Left lung (tissue), 4 donors: ENCODE measurements at regions not wholly inside any gene's neighbourhood (a gene's known extent, or its start where the extent isn't known, plus 50 kb on each side); places are given as distances from the start of the nearest gene placed in this dataset.
"Not testable (repeated sequence)": the region's sequence is repeated elsewhere in the genome, so short reads cannot be mapped to it uniquely, and the experiment has no call there.

Source experiments
- ATAC-seq: fragments of 200-7000 bp; cut with Tn5 transposase; one replicate; pipeline ENCODE4 v1.9.1; 2020; ENCODE audit warnings: moderate library complexity
- DNase-seq, 4 donors: peaks; one replicate each; pipeline ENCODE4 v3.0.0-alpha.2; 2013 to 2020
- H3K27ac ChIP-seq, 2 donors: fragments of 200-600 bp; sonication (generic) in 1 of 2; one replicate each; pipeline versions ENCODE4 v1.5.0 to v1.8.0; 2020 to 2021
- H3K27me3 ChIP-seq, 2 donors: fragments of 200-600 bp; sonication (generic) in 1 of 2; one replicate each; pipeline versions ENCODE4 v1.5.0 to v1.8.0; 2020 to 2021
- H3K36me3 ChIP-seq, 2 donors: fragments of 200-600 bp; sonication (generic) in 1 of 2; one replicate each; pipeline versions ENCODE4 v1.5.0 to v1.8.0; 2020 to 2021
- H3K4me1 ChIP-seq, 2 donors: fragments of 200-600 bp; one replicate each; pipeline ENCODE4 v1.8.0; 2021
- H3K4me3 ChIP-seq, 2 donors: fragments of 200-600 bp; sonication (generic) in 1 of 2; one replicate each; pipeline versions ENCODE4 v1.5.0 to v1.8.0; 2020 to 2021; ENCODE audit warnings: mild to moderate bottlenecking in 1 of 2
- H3K9me3 ChIP-seq, 2 donors: fragments of 200-600 bp; sonication (generic) in 1 of 2; one replicate each; pipeline versions ENCODE4 v1.5.0 to v1.8.0; 2020 to 2021
- CTCF ChIP-seq, 2 donors: fragments of 200-600 bp; sonication (generic) in 1 of 2; IDR thresholded peaks; one replicate each; pipeline versions ENCODE4 v1.5.0 to v1.8.0; 2021; ENCODE audit warnings: antibody characterized with exemption in 2 of 2
- intact Hi-C, 2 donors: fragments of 100-400 bp; cut with DNase I; formaldehyde crosslinking; loops; one replicate each; pipeline versions ENCODE4 v1.11.2 to v1.14.2; 2022
- donor health status: DM: no; HTN: yes; CAD: no.
- donor health status: DM: no; HTN: no; CAD: no.

DNA sequence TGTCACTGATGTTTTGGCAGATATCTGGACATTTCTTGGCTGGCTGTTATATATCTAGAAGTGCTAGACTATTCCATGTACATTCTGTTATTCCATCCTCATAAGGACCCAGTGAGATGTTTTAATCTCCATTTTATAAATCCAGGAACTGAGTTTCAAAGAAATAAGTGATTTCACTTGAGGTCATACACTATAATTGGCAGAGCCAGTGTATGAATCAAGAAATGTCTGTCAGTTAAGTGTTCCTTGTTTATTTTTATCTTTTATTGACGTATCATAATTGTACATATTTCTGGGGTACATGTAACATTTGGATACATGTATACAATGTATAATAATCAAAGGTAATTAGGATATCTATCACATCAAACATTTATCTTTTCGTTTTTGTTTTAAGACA is 338.3 kb upstream of the KLF4 start:
- no peaks in the 10 kb centered on the region for H3K4me1 ChIP-seq
- no peak for DNase-seq
- no peaks in the 10 kb centered on the region for H3K36me3 ChIP-seq
- H3K4me3 ChIP-seq, result no peak overlapping the region
- intact Hi-C loops, result no loop called here
- H3K27ac ChIP-seq, result no peak overlapping the region
- TF ChIP-seq CTCF (IDR thresholded peaks at IDR 0.05), result no peak
- peaks cover 10 to 84% of the 10 kb centered on the region in 2 donors for H3K27me3 ChIP-seq
- no peak for ATAC-seq
- no peaks in the 10 kb centered on the region for H3K9me3 ChIP-seq

GRCh38 chr9:107827304-107827703 is 337.7 kb upstream of the KLF4 start:
- ATAC-seq (no peak), DNase-seq (no peak)
- intact Hi-C loops, result no loop called here
- Histone ChIP-seq H3K36me3 (no peaks in the 10 kb centered on the region), H3K27me3 (peaks cover 10 to 84% of the 10 kb centered on the region in 2 donors), H3K4me3 (no peak overlapping the region), H3K27ac (no peak overlapping the region), H3K9me3 (no peaks in the 10 kb centered on the region), H3K4me1 (no peaks in the 10 kb centered on the region)
- TF ChIP-seq CTCF (IDR thresholded peaks at IDR 0.05), result no peak

DNA sequence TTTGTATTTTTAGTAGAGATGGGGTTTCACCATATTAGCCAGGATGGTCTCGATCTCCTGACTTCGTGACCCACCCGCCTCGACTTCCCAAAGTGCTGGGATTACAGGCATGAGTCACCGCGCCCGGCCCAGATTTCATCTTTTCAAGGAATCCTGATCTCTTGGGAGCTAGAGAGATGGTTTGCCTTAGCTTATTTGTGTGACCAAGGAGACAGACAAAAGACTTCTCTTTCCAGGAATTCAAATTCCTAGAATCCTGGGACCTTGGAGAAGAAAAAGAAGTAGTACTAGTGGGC is 337.1 kb upstream of the KLF4 start:
- H3K4me3 ChIP-seq, intact Hi-C loops, H3K27ac ChIP-seq, ATAC-seq, DNase-seq, H3K36me3 ChIP-seq, H3K4me1 ChIP-seq, H3K9me3 ChIP-seq: not testable (repeated sequence)
- peaks cover 10 to 84% of the 10 kb centered on the region in 2 donors for H3K27me3 ChIP-seq

DNA sequence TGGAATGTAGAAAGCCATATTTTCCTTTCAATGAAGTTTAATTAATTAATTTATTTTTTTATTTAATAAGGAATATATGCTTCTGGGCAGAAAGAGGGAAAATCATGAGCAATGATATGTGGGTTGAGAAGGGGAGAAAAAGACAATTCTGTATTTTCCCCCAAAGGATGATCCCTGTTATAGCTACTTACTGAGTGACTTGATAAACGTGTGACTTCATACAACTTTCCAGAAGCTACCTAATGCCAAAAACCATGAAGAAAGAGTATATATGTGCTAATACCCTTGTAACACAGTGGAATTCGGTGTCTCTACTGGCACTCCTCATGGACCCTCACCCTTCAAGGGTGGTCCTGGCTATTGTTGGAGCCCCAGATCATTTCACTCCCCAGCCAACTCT is 335.0 kb upstream of the KLF4 start:
- DNase-seq, result no peak
- TF ChIP-seq CTCF (IDR thresholded peaks at IDR 0.05), result no peak
- Histone ChIP-seq H3K4me3 (no peak overlapping the region), H3K9me3 (no peaks in the 10 kb centered on the region), H3K27me3 (peaks cover 10 to 80% of the 10 kb centered on the region in 2 donors), H3K4me1 (no peaks in the 10 kb centered on the region), H3K27ac (no peak overlapping the region), H3K36me3 (no peaks in the 10 kb centered on the region)
- intact Hi-C loops, result no loop called here
- no peak for ATAC-seq

DNA sequence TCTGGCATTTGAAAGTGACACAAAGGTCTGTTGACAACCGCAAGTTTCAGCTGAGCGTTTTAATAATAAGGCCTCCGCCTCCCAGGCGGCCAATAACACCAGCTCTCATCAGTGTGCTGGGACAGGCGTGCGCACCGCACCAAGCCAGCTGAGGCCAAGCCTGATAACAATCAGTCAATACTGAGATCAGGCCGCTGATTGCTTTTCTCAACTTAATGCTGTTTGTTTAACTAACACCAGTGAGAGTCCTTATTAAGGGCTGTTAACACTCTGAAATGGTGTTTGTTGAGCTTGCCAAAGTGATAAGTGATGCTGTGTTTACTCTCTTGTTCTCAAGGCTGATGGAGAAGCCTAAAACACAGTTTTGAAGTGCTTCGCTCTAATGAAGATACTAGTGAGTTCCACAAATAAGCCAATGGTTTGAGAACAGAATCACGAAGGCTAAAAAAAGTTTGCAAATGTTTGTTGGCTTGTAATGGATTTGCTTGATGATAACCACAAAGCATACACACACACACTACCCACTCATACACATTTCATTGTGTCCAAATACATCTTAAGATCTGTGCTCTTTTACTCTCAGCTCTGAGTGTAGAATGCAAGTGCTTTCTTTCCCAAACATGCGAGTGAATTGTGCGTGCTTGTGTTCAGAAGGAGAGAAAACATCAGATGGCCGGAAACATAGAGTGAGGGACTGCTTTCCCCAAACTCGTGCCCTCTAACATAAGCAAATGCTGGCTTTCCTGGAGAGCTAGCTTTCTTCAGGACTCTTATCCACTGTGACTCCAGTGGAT is 330.4 kb upstream of the KLF4 start:
- no peak overlapping the region for H3K27ac ChIP-seq
- intact Hi-C loops, result no loop called here
- peak; percentile 98 for ATAC-seq
- peaks cover 13 to 74% of the 10 kb centered on the region in 2 donors for H3K27me3 ChIP-seq
- H3K4me3 ChIP-seq, result no peak overlapping the region
- H3K36me3 ChIP-seq, result no peaks in the 10 kb centered on the region
- no peaks in the 10 kb centered on the region for H3K9me3 ChIP-seq
- no peak for TF ChIP-seq CTCF (IDR thresholded peaks at IDR 0.05)
- no peaks in the 10 kb centered on the region for H3K4me1 ChIP-seq
- DNase-seq, result peak; percentile 27 to 80 (median 58)

- H3K4me3 ChIP-seq, H3K9me3 ChIP-seq, H3K4me1 ChIP-seq, intact Hi-C loops, ATAC-seq, H3K36me3 ChIP-seq, DNase-seq, H3K27ac ChIP-seq: not testable (repeated sequence)
- peaks cover 3 to 67% of the 10 kb centered on the region in 2 donors for H3K27me3 ChIP-seq
These were observed 328.9 kb upstream of the KLF4 start for GRCh38 chr9:107818503-107818829.

DNA sequence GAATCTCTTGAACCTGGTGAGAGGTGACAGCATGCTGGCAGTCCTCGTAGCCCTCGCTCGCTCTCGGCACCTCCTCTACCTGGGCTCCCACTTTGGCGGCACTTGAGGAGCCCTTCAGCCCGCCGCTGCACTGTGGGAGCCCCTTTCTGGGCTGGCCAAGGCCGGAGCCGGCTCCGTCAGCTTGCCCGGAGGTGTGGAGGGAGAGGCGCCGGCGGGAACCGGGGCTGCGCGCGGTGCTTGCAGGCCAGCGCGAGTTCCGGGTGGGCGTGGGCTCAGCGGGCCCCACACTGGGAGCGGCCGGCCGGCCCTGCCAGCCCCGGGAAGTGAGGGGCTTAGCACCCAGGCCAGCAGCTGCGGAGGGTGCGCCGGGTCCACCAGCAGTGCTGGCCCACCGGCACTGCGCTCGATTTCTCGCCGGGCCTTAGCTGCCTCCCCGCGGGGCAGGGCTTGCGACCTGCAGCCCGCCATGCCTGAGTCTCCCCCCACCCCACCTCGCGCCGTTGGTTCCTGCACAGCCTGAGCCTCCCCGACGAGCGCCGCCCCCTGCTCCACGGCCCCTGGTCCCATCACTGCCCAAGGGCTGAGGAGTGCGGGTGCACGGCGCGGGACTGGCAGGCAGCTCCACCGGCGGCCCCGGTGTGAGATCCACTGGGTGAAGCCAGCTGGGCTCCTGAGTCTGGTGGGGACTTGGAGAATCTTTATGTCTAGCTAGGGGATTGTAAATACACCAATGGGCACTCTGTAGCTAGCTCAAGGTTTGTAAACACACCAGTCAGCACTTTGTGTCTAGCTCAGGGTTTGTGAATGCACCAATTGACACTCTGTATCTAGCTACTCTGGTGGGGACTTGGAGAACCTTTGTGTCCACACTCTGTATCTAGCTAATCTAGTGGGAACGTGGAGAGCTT is 328.3 kb upstream of the KLF4 start:
- DNase-seq, result peak in 1 of 4 donors; percentile 66
- ATAC-seq, H3K4me1 ChIP-seq, H3K27ac ChIP-seq, H3K36me3 ChIP-seq, H3K4me3 ChIP-seq, intact Hi-C loops, H3K9me3 ChIP-seq: not testable (repeated sequence)
- H3K27me3 ChIP-seq, result peaks cover 3 to 66% of the 10 kb centered on the region in 2 donors
